GM12878 (cell line): ENCODE measurements at regions not wholly inside any gene's neighbourhood (a gene's known extent, or its start where the extent isn't known, plus 50 kb on each side); places are given as distances from the start of the nearest gene placed in this dataset.

Experiments used
- BHLHE40 ChIP-seq, 2 experiments: fragments of 450-650 bp in 1 of 2; IDR thresholded peaks; 2 replicates each; pipeline ENCODE4 v1.6.1; 2011 to 2017; ENCODE audit warnings: low read depth in 2 of 2, borderline replicate concordance in 1 of 2, improper control_type of control experiment in 1 of 2, low read length in 1 of 2, mild to moderate bottlenecking in 1 of 2
- CHD4 ChIP-seq: fragments of 200-600 bp; sonication (generic); IDR thresholded peaks from 2 replicates; pipeline ENCODE4 v1.6.1; 2016; ENCODE audit warnings: mild to moderate bottlenecking
- EZH2 ChIP-seq: IDR thresholded peaks from 2 replicates; pipeline ENCODE4 v1.6.1; 2012; ENCODE audit warnings: low read depth, mild to moderate bottlenecking, control low read depth, inconsistent platforms, low read length, borderline replicate concordance; ENCODE audit not compliant: control insufficient read depth
- HDAC2 ChIP-seq: fragments of 200-600 bp; sonication (generic); IDR thresholded peaks from 2 replicates; pipeline ENCODE4 v1.6.1; 2017
- HDAC6 ChIP-seq: fragments of 200-600 bp; sonication (generic); IDR thresholded peaks from one replicate; pipeline ENCODE4 v1.8.0; 2017; ENCODE audit warnings: antibody characterized with exemption; ENCODE audit not compliant: unreplicated experiment
- POLR2A ChIP-seq: IDR thresholded peaks from 2 replicates; pipeline ENCODE4 v1.6.1; 2011; ENCODE audit warnings: low read depth, mild to moderate bottlenecking, low read length
- TAF1 ChIP-seq: IDR thresholded peaks from 2 replicates; pipeline ENCODE4 v1.6.1; 2011; ENCODE audit warnings: mild to moderate bottlenecking, low read depth, low read length, borderline replicate concordance
- TCF12 ChIP-seq: IDR thresholded peaks from 2 replicates; pipeline ENCODE4 v1.6.1; 2011; ENCODE audit warnings: low read depth, mild to moderate bottlenecking, low read length
- TF ChIP-seq, protein P1 (sequence below), 3 experiments: IDR thresholded peaks in 2 of 3; conservative IDR thresholded peaks in 1 of 3; 2 replicates each; pipeline ENCODE4 v1.5.1; 2011; ENCODE audit warnings: low read depth in 3 of 3, low read length in 3 of 3, mild to moderate bottlenecking in 3 of 3, control low read depth in 2 of 3, moderate library complexity in 2 of 3, inconsistent platforms in 1 of 3, mixed read lengths in 1 of 3; ENCODE audit not compliant: control insufficient read depth in 2 of 3, insufficient read depth in 1 of 3; ENCODE audit errors: extremely low read depth in 1 of 3
- TF ChIP-seq, protein P2 (sequence below): fragments of 450-650 bp; IDR thresholded peaks from 2 replicates; pipeline ENCODE4 v1.6.1; 2017; ENCODE audit warnings: mild to moderate bottlenecking
- TF ChIP-seq, protein P3 (sequence below): IDR thresholded peaks from 2 replicates; pipeline ENCODE4 v1.6.1; 2011; ENCODE audit warnings: low read depth, mild to moderate bottlenecking, low read length, moderate library complexity, borderline replicate concordance; ENCODE audit errors: extremely low read depth
- TF ChIP-seq, protein P4 (sequence below): fragments of 450-650 bp; IDR thresholded peaks from 2 replicates; pipeline ENCODE4 v1.6.1; 2016; ENCODE audit warnings: mild to moderate bottlenecking

DNA sequence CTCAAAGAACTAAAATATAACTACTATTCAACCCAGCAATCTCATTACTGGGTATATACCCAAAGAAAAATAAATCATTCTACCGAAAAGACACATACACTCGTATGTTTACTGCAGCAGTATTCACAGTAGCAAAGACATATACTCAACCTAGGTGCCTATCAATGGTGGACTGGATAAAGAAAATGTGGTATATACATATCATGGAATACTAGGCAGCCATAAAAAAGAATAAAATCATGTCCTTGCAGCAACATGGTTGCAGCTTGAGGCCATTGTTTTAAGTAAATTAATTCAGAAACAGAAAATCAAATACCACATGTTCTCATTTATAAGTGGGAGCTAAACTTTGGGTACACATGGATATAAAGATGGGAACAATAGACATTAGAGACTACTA is 266.2 kb upstream of the POU3F1 start:
- TF ChIP-seq, protein P1, sequence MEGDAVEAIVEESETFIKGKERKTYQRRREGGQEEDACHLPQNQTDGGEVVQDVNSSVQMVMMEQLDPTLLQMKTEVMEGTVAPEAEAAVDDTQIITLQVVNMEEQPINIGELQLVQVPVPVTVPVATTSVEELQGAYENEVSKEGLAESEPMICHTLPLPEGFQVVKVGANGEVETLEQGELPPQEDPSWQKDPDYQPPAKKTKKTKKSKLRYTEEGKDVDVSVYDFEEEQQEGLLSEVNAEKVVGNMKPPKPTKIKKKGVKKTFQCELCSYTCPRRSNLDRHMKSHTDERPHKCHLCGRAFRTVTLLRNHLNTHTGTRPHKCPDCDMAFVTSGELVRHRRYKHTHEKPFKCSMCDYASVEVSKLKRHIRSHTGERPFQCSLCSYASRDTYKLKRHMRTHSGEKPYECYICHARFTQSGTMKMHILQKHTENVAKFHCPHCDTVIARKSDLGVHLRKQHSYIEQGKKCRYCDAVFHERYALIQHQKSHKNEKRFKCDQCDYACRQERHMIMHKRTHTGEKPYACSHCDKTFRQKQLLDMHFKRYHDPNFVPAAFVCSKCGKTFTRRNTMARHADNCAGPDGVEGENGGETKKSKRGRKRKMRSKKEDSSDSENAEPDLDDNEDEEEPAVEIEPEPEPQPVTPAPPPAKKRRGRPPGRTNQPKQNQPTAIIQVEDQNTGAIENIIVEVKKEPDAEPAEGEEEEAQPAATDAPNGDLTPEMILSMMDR (IDR thresholded peaks at IDR 0.05 in 2 of 3, conservative IDR thresholded peaks at IDR 0.05 in 1 of 3; ENCODE audit: control insufficient read depth in 2 of 3, extremely low read depth in 1 of 3, insufficient read depth in 1 of 3, low read depth in 3 of 3, low read length in 3 of 3) = no peak
- TF ChIP-seq POLR2A = no peak
- TF ChIP-seq BHLHE40 (IDR thresholded peaks at IDR 0.05; ENCODE audit: borderline replicate concordance in 1 of 2, low read depth in 2 of 2, low read length in 1 of 2) = no peak
- no peak for TF ChIP-seq HDAC2
- TF ChIP-seq TCF12 = no peak
- no peak for TF ChIP-seq EZH2
- TF ChIP-seq, protein P2, sequence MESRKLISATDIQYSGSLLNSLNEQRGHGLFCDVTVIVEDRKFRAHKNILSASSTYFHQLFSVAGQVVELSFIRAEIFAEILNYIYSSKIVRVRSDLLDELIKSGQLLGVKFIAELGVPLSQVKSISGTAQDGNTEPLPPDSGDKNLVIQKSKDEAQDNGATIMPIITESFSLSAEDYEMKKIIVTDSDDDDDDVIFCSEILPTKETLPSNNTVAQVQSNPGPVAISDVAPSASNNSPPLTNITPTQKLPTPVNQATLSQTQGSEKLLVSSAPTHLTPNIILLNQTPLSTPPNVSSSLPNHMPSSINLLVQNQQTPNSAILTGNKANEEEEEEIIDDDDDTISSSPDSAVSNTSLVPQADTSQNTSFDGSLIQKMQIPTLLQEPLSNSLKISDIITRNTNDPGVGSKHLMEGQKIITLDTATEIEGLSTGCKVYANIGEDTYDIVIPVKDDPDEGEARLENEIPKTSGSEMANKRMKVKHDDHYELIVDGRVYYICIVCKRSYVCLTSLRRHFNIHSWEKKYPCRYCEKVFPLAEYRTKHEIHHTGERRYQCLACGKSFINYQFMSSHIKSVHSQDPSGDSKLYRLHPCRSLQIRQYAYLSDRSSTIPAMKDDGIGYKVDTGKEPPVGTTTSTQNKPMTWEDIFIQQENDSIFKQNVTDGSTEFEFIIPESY = no peak
- TF ChIP-seq HDAC6 = no peak
- no peak for TF ChIP-seq TAF1
- no peak for TF ChIP-seq CHD4
- TF ChIP-seq, protein P3, sequence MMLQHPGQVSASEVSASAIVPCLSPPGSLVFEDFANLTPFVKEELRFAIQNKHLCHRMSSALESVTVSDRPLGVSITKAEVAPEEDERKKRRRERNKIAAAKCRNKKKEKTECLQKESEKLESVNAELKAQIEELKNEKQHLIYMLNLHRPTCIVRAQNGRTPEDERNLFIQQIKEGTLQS = no peak
- TF ChIP-seq, protein P4, sequence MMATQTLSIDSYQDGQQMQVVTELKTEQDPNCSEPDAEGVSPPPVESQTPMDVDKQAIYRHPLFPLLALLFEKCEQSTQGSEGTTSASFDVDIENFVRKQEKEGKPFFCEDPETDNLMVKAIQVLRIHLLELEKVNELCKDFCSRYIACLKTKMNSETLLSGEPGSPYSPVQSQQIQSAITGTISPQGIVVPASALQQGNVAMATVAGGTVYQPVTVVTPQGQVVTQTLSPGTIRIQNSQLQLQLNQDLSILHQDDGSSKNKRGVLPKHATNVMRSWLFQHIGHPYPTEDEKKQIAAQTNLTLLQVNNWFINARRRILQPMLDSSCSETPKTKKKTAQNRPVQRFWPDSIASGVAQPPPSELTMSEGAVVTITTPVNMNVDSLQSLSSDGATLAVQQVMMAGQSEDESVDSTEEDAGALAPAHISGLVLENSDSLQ = no peak
